Heart left ventricle (tissue), 16 donors: ENCODE measurements at regions not wholly inside any gene's neighbourhood (a gene's known extent, or its start where the extent isn't known, plus 50 kb on each side); places are given as distances from the start of the nearest gene placed in this dataset.

ENCODE experiments used
- ATAC-seq, 4 donors: fragments of 200-7000 bp; cut with Tn5 transposase; one replicate each; pipeline ENCODE4 v1.9.1; 2020 to 2022; ENCODE audit warnings: moderate library complexity in 4 of 4, mild to moderate bottlenecking in 3 of 4, moderate number of reproducible peaks in 1 of 4
- DNase-seq, 5 donors: peaks; one replicate each; pipeline ENCODE4 v3.0.0-alpha.2; 2020
- H3K27ac ChIP-seq, 12 donors: fragments of 200-600 bp; sonication (generic) in 4 of 12; one replicate each; pipeline versions ENCODE4 v1.5.0 to v1.8.0; 2016 to 2022; ENCODE audit warnings: mild to moderate bottlenecking in 2 of 12
- H3K27me3 ChIP-seq, 9 donors: fragments of 200-600 bp; sonication (generic) in 2 of 9; one replicate each; pipeline versions ENCODE4 v1.5.1 to v1.8.0; 2016 to 2022; ENCODE audit warnings: mild to moderate bottlenecking in 3 of 9
- H3K36me3 ChIP-seq, 9 donors: fragments of 200-600 bp; sonication (generic) in 2 of 9; one replicate each; pipeline versions ENCODE4 v1.5.0 to v1.8.0; 2018 to 2022; ENCODE audit warnings: mild to moderate bottlenecking in 2 of 9
- H3K4me1 ChIP-seq, 12 donors: fragments of 200-600 bp; sonication (generic) in 4 of 12; one replicate each; pipeline versions ENCODE4 v1.5.0 to v1.8.0; 2016 to 2022; ENCODE audit warnings: mild to moderate bottlenecking in 3 of 12
- H3K4me3 ChIP-seq, 12 donors: fragments of 200-600 bp; sonication (generic) in 4 of 12; one replicate each; pipeline versions ENCODE4 v1.5.0 to v1.8.0; 2017 to 2022; ENCODE audit warnings: mild to moderate bottlenecking in 9 of 12, moderate library complexity in 4 of 12
- H3K9me3 ChIP-seq, 12 donors: fragments of 200-600 bp; sonication (generic) in 4 of 12; one replicate each; pipeline versions ENCODE4 v1.5.0 to v1.8.0; 2016 to 2022; ENCODE audit warnings: mild to moderate bottlenecking in 1 of 12
- CTCF ChIP-seq, 12 donors: fragments of 200-600 bp; sonication (generic) in 4 of 12; IDR thresholded peaks; one replicate each; pipeline versions ENCODE4 v1.5.0 to v1.8.0; 2018 to 2022; ENCODE audit warnings: antibody characterized with exemption in 12 of 12, mild to moderate bottlenecking in 5 of 12
- POLR2A ChIP-seq, 2 donors: fragments of 450-650 bp; IDR thresholded peaks; one replicate each; pipeline ENCODE4 v1.6.1; 2017; ENCODE audit warnings: antibody characterized with exemption in 2 of 2, mild to moderate bottlenecking in 2 of 2, moderate library complexity in 2 of 2
- WGBS, 4 donors: extraction: QIAGEN DNeasy Blood & Tissue Kit in 2 of 4; methylation state at CpG; one replicate each; pipeline versions ENCODE4 v1.1.5 to v1.1.7; 2013 to 2018; 5-methylcytosine and 5-hydroxymethylcytosine counted together
- intact Hi-C, 10 donors: fragments of 100-400 bp; cut with DNase I; formaldehyde crosslinking; loops; one replicate each; pipeline versions ENCODE4 v1.11.1 to v1.14.2; 2022
- donor health status: ischemic (EF 13 %, LVEDD 7.1; RV severe dilation, severe dysfunction).
- donor health status: healthy with polysubstance abuse.
- donor health status: DM: no; HTN: yes; CAD: no.
- donor health status: DM: no; HTN: no; CAD: no.
- donor health status: ischemic (EF 25% LVEDD 6.9; RV normal size, moderate dysfunction).
- donor health status: ischemic (EF 25% LVEDD 5.7; RV mildly dilated, moderate dysfunction).
- donor health status: healthy.
- donor health status: DM: yes; HTN: yes; CAD: no.
- donor health status: ischemic (EF 35%, LVEDD 5.7; RV mildly dilated, moderate dysfunction).
- donor health status: nonischemic (EF 11% LVEDD 7.7; RV severe dilation, severe dysfunction).
- donor health status: DM: yes; HTN: yes; CAD: no.
- donor health status: PGD.
- donor health status: ischemic (EF 29% LVEDD 5.4; RV normal size, mild dysfunction).
- donor health status: nonischemic (EF 23%, LVEDD 6.1; RV moderate dilation, normal function).

GRCh38 chr4:161003418-161004057 is 1160.3 kb downstream of the FSTL5 start:
- DNase-seq (no peak), ATAC-seq (no peak)
- Histone ChIP-seq H3K27me3 (no peaks in the 10 kb centered on the region), H3K9me3 (peaks cover 0 to 10% (median 0%) of the 10 kb centered on the region in 12 donors), H3K4me1 (no peaks in the 10 kb centered on the region), H3K4me3 (no peak overlapping the region), H3K36me3 (no peaks in the 10 kb centered on the region), H3K27ac (no peak overlapping the region)
- WGBS, 4 donors: 87 to 95% (median 90%) methylated on average over 9 to 16 of the region's 16 CpGs
- TF ChIP-seq POLR2A (IDR thresholded peaks at IDR 0.05): no peak
- no peak for TF ChIP-seq CTCF (IDR thresholded peaks at IDR 0.05)
- intact Hi-C loops: loop anchor here in 1 of 10 donors (2.0 kb wide), 1 partner anchor 35 kb away; no protein-coding TSS in a partner anchor

GRCh38 chr4:161005746-161006145 is 1158.1 kb downstream of the FSTL5 start:
- H3K36me3 ChIP-seq: no peaks in the 10 kb centered on the region
- DNase-seq (no peak), ATAC-seq (no peak)
- 53 to 65% (median 55%) methylated on average over 2 of the region's 2 CpGs for whole genome bisulfite sequencing, 4 donors
- H3K9me3 ChIP-seq: peaks cover 0 to 10% (median 0%) of the 10 kb centered on the region in 12 donors
- no peaks in the 10 kb centered on the region for H3K4me1 ChIP-seq
- no peak overlapping the region for H3K4me3 ChIP-seq
- TF ChIP-seq CTCF (IDR thresholded peaks at IDR 0.05) (no peak), POLR2A (IDR thresholded peaks at IDR 0.05) (no peak)
- no peaks in the 10 kb centered on the region for H3K27me3 ChIP-seq
- no peak overlapping the region for H3K27ac ChIP-seq
- intact Hi-C loops: no loop called here

- peaks cover 0 to 2% (median 0%) of the 10 kb centered on the region in 12 donors for H3K9me3 ChIP-seq
- DNase-seq (no peak), ATAC-seq (no peak)
- no peak for TF ChIP-seq CTCF (IDR thresholded peaks at IDR 0.05)
- TF ChIP-seq POLR2A (IDR thresholded peaks at IDR 0.05): no peak
- no peaks in the 10 kb centered on the region for H3K36me3 ChIP-seq
- 56 to 61% (median 60%) methylated on average over 2 of the region's 2 CpGs for WGBS, 4 donors
- no peaks in the 10 kb centered on the region for H3K4me1 ChIP-seq
- H3K4me3 ChIP-seq: no peak overlapping the region
- intact Hi-C loops: no loop called here
- H3K27ac ChIP-seq: no peak overlapping the region
- H3K27me3 ChIP-seq: no peaks in the 10 kb centered on the region
Observed at GRCh38 chr4:161008527-161008926, 1155.3 kb downstream of the FSTL5 start.

- H3K4me3 ChIP-seq: no peak overlapping the region
- no peaks in the 10 kb centered on the region for H3K27me3 ChIP-seq
- H3K9me3 ChIP-seq: no peaks in the 10 kb centered on the region
- TF ChIP-seq POLR2A (IDR thresholded peaks at IDR 0.05) (no peak), CTCF (IDR thresholded peaks at IDR 0.05) (no peak)
- H3K36me3 ChIP-seq: no peaks in the 10 kb centered on the region
- H3K4me1 ChIP-seq: no peaks in the 10 kb centered on the region
- DNase-seq: no peak
- no peak for ATAC-seq
- intact Hi-C loops: no loop called here
- H3K27ac ChIP-seq: no peak overlapping the region
- WGBS, 4 donors: 80 to 86% (median 84%) methylated on average over 2 of the region's 2 CpGs
Observed at GRCh38 chr4:161010227-161010626, 1153.6 kb downstream of the FSTL5 start.
